Esophagus squamous epithelium (tissue), 5 donors: ENCODE measurements at regions not wholly inside any gene's neighbourhood (a gene's known extent, or its start where the extent isn't known, plus 50 kb on each side); places are given as distances from the start of the nearest gene placed in this dataset.

ENCODE experiments used
- DNase-seq: peaks from one replicate; lab custom pipeline; 2025; lab: John Stamatoyannopoulos, UW
- H3K27ac ChIP-seq, 4 donors: fragments of 200-600 bp; sonication (generic); one replicate each; pipeline ENCODE4 v1.5.1; 2016 to 2019; ENCODE audit warnings: mild to moderate bottlenecking in 1 of 4
- H3K27me3 ChIP-seq, 4 donors: fragments of 200-600 bp; sonication (generic); 1 replicate in 3 of 4; 2 replicates in 1 of 4; pipeline versions ENCODE4 v1.5.1 to v1.6.0; 2017 to 2021; ENCODE audit warnings: antibody characterized with exemption in 1 of 4
- H3K36me3 ChIP-seq, 3 donors: fragments of 200-600 bp; sonication (generic); one replicate each; pipeline ENCODE4 v1.5.1; 2016 to 2019
- H3K4me1 ChIP-seq, 3 donors: fragments of 200-600 bp; sonication (generic); one replicate each; pipeline ENCODE4 v1.5.1; 2017 to 2019
- H3K4me3 ChIP-seq, 4 donors: fragments of 200-600 bp; sonication (generic); 1 replicate in 3 of 4; 2 replicates in 1 of 4; pipeline ENCODE4 v1.5.1; 2016 to 2019; ENCODE audit warnings: mild to moderate bottlenecking in 2 of 4, moderate library complexity in 1 of 4
- H3K9me3 ChIP-seq, 3 donors: fragments of 200-600 bp; sonication (generic); one replicate each; pipeline ENCODE4 v1.5.1; 2016 to 2019
- CTCF ChIP-seq, 6 experiments: fragments of 450-650 bp in 4 of 6; fragments of 200-600 bp in 2 of 6; sonication (generic) in 2 of 6; IDR thresholded peaks; one replicate each; pipeline ENCODE4 v1.5.1; 2016 to 2019; ENCODE audit warnings: antibody characterized with exemption in 6 of 6, mild to moderate bottlenecking in 4 of 6, moderate library complexity in 4 of 6
- POLR2A ChIP-seq, 4 donors: fragments of 450-650 bp; IDR thresholded peaks; one replicate each; pipeline ENCODE4 v1.6.1; 2017; ENCODE audit warnings: antibody characterized with exemption in 4 of 4, mild to moderate bottlenecking in 4 of 4, moderate library complexity in 3 of 4
- WGBS, 2 donors: methylation state at CpG; one replicate each; pipeline ENCODE4 v1.1.5; 2018; 5-methylcytosine and 5-hydroxymethylcytosine counted together
- intact Hi-C: fragments of 100-400 bp; cut with DNase I; formaldehyde crosslinking; loops from one replicate; pipeline ENCODE4 v1.15.0; 2022
- donor health status: DM: yes; HTN: yes; CAD: no.

DNA sequence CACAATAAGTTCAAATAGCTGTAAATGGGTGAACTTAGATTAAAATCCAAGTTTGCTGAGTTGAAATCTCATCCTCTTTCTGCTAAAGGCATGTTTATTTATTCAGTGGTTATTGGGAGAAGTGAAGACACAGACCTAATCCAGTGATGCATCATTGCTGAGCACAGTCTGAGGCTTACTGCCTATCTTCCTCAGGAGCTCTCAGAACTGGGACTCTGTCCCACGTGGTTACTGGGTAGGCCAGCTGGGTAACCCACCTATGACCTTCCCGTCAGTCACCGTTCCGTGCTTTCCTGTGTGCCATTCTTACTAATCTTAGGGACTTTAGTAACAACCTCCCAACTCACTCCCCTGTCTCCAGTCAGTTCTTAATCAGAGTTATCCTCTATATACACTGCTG, 226.8 kb upstream of the ATP10B start:
- no peak for TF ChIP-seq POLR2A (IDR thresholded peaks at IDR 0.05)
- no peak for TF ChIP-seq CTCF (IDR thresholded peaks at IDR 0.05)
- no peaks in the 10 kb centered on the region for H3K36me3 ChIP-seq
- no peak overlapping the region for H3K27ac ChIP-seq
- H3K27me3 ChIP-seq, result no peaks in the 10 kb centered on the region
- no peaks in the 10 kb centered on the region for H3K4me1 ChIP-seq
- 35 to 59% methylated on average over 4 of the region's 4 CpGs for WGBS, 2 donors
- no peaks in the 10 kb centered on the region for H3K9me3 ChIP-seq
- intact Hi-C loops, result no loop called here
- no peak for DNase-seq
- H3K4me3 ChIP-seq, result no peak overlapping the region

GRCh38 chr5:161077936-161078545, 226.0 kb upstream of the ATP10B start:
- Histone ChIP-seq H3K4me3 (no peak overlapping the region), H3K4me1 (no peaks in the 10 kb centered on the region), H3K36me3 (no peaks in the 10 kb centered on the region), H3K27ac (no peak overlapping the region), H3K9me3 (no peaks in the 10 kb centered on the region), H3K27me3 (no peaks in the 10 kb centered on the region)
- TF ChIP-seq POLR2A (IDR thresholded peaks at IDR 0.05), result no peak
- no peak for TF ChIP-seq CTCF (IDR thresholded peaks at IDR 0.05)
- DNase-seq, result no peak
- intact Hi-C loops, result no loop called here
- 28 to 40% methylated on average over 2 of the region's 2 CpGs for WGBS, 2 donors

GRCh38 chr5:161077496-161077895, 225.5 kb upstream of the ATP10B start:
- Histone ChIP-seq H3K27me3 (no peaks in the 10 kb centered on the region), H3K4me1 (no peaks in the 10 kb centered on the region), H3K9me3 (no peaks in the 10 kb centered on the region), H3K27ac (no peak overlapping the region), H3K36me3 (no peaks in the 10 kb centered on the region), H3K4me3 (no peak overlapping the region)
- no peak for TF ChIP-seq CTCF (IDR thresholded peaks at IDR 0.05)
- TF ChIP-seq POLR2A (IDR thresholded peaks at IDR 0.05), result no peak
- intact Hi-C loops, result no loop called here
- no peak for DNase-seq
- 48 to 65% methylated on average over 2 of the region's 2 CpGs for WGBS, 2 donors

- WGBS, 2 donors, result 29 to 45% methylated on average over 2 of the region's 2 CpGs
- no peaks in the 10 kb centered on the region for H3K27me3 ChIP-seq
- no peak overlapping the region for H3K27ac ChIP-seq
- no peaks in the 10 kb centered on the region for H3K4me1 ChIP-seq
- H3K4me3 ChIP-seq, result no peak overlapping the region
- H3K9me3 ChIP-seq, result no peaks in the 10 kb centered on the region
- DNase-seq, result no peak
- intact Hi-C loops, result no loop called here
- TF ChIP-seq CTCF (IDR thresholded peaks at IDR 0.05) (no peak), POLR2A (IDR thresholded peaks at IDR 0.05) (no peak)
- no peaks in the 10 kb centered on the region for H3K36me3 ChIP-seq
Measured at GRCh38 chr5:161064781-161065180, 212.8 kb upstream of the ATP10B start.

DNA sequence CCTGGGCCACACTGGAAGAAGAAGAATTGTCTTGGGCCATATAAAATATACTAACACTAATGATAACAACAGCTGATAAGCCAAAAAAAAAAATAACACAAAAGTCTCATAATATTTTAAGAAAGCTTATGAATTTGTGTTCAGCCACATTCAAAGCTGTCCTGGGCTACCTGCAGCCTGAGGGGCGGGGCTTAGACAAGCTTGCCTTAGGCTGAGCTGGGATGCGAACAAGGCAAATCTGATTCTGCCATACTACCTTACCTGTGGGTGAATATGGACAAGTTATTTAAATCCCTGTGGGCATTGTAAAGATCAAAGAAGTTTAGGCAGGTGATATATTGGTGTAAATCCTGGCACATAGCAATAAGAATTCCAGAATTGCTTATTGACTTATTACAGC, 212.3 kb upstream of the ATP10B start:
- no peak overlapping the region for H3K27ac ChIP-seq
- TF ChIP-seq CTCF (IDR thresholded peaks at IDR 0.05), result no peak
- no peak for TF ChIP-seq POLR2A (IDR thresholded peaks at IDR 0.05)
- 73 to 80% methylated on average over 2 of the region's 2 CpGs for WGBS, 2 donors
- no peaks in the 10 kb centered on the region for H3K4me1 ChIP-seq
- no peaks in the 10 kb centered on the region for H3K9me3 ChIP-seq
- DNase-seq, result no peak
- H3K4me3 ChIP-seq, result no peak overlapping the region
- no peaks in the 10 kb centered on the region for H3K36me3 ChIP-seq
- intact Hi-C loops, result no loop called here
- no peaks in the 10 kb centered on the region for H3K27me3 ChIP-seq
